Nephron (organoid): ENCODE measurements at regions not wholly inside any gene's neighbourhood (a gene's known extent, or its start where the extent isn't known, plus 50 kb on each side); places are given as distances from the start of the nearest gene placed in this dataset.

Experiments used
- H3K27ac Mint-ChIP-seq, 3 experiments: 2 replicates each; pipeline ENCODE4 v1.8.0; 2020; ENCODE audit warnings: mixed read lengths in 3 of 3, mild to moderate bottlenecking in 2 of 3, moderate library complexity in 1 of 3
- H3K27me3 Mint-ChIP-seq: 2 replicates; pipeline ENCODE4 v1.8.0; 2021; ENCODE audit warnings: low read depth, mild to moderate bottlenecking, moderate library complexity, mixed read lengths
- H3K36me3 Mint-ChIP-seq: 2 replicates; pipeline ENCODE4 v1.8.0; 2020; ENCODE audit warnings: low read depth, mixed read lengths
- H3K4me1 Mint-ChIP-seq: 2 replicates; pipeline ENCODE4 v1.8.0; 2020; ENCODE audit warnings: mixed read lengths
- H3K4me3 Mint-ChIP-seq, 3 experiments: 2 replicates each; pipeline ENCODE4 v1.8.0; 2020; ENCODE audit warnings: mild to moderate bottlenecking in 3 of 3, mixed read lengths in 3 of 3, moderate library complexity in 2 of 3
- H3K9me3 Mint-ChIP-seq: 2 replicates; pipeline ENCODE4 v1.8.0; 2020; ENCODE audit warnings: mixed read lengths
- TF ChIP-seq, protein P1 (sequence below), 3 experiments: fragments of 200-600 bp; sonication (generic); IDR thresholded peaks; one replicate each; pipeline ENCODE4 v1.5.0; 2021; ENCODE audit warnings: antibody characterized with exemption in 3 of 3; ENCODE audit not compliant: unreplicated experiment in 3 of 3

DNA sequence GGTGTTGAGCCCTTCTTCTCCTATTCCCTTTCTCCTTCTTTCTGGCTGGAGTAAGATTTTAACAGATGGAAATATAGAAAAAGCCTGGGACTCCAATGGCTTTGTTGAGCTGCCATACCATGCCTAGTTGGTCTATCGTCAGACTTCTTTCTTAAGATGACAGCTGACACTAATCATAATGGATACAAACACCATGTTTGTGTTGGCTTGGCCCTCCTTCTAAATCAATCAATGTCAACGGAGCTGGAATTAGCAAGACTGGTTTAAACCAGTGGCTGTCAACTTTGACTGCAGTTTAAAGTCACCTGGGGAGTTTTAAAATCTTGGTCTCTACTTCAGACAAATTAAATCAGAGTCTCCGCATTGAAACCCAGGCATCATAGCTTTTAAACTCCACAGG, 264.5 kb upstream of the PRR16 start:
- H3K4me3 Mint-ChIP-seq = no peak overlapping the region
- TF ChIP-seq, protein P1, sequence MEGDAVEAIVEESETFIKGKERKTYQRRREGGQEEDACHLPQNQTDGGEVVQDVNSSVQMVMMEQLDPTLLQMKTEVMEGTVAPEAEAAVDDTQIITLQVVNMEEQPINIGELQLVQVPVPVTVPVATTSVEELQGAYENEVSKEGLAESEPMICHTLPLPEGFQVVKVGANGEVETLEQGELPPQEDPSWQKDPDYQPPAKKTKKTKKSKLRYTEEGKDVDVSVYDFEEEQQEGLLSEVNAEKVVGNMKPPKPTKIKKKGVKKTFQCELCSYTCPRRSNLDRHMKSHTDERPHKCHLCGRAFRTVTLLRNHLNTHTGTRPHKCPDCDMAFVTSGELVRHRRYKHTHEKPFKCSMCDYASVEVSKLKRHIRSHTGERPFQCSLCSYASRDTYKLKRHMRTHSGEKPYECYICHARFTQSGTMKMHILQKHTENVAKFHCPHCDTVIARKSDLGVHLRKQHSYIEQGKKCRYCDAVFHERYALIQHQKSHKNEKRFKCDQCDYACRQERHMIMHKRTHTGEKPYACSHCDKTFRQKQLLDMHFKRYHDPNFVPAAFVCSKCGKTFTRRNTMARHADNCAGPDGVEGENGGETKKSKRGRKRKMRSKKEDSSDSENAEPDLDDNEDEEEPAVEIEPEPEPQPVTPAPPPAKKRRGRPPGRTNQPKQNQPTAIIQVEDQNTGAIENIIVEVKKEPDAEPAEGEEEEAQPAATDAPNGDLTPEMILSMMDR (IDR thresholded peaks at IDR 0.05; ENCODE audit: unreplicated experiment in 3 of 3) = no peak
- H3K4me1 Mint-ChIP-seq = no peaks in the 10 kb centered on the region
- H3K36me3 Mint-ChIP-seq = no peaks in the 10 kb centered on the region
- H3K27ac Mint-ChIP-seq = no peak overlapping the region
- no peaks in the 10 kb centered on the region for H3K27me3 Mint-ChIP-seq
- peaks cover under 1% of the 10 kb centered on the region for H3K9me3 Mint-ChIP-seq

DNA sequence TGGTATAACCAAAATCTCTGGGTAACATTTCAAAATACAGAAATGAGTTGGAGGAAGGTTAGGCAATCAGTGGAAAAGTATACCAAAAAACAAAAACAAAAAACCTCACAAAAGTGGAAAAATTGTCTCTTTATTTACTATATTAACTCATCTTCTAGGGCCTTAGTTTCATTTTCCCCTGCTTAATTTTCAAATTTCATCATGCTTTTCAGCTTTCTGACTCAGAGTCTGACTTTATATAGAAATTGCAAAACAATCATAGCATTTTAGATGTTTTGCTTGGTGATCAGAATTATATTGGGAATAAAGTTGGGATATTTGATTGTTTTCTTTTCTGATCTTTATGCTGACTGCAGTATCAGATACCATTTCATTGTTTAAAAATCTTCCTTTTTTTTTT, 257.0 kb upstream of the PRR16 start:
- Mint-ChIP-seq H3K27ac (no peak overlapping the region), H3K4me1 (no peaks in the 10 kb centered on the region), H3K36me3 (no peaks in the 10 kb centered on the region), H3K4me3 (no peak overlapping the region), H3K9me3 (peaks cover 3% of the 10 kb centered on the region), H3K27me3 (no peaks in the 10 kb centered on the region)
- TF ChIP-seq, protein P1 (IDR thresholded peaks at IDR 0.05; ENCODE audit: unreplicated experiment in 3 of 3) = no peak

DNA sequence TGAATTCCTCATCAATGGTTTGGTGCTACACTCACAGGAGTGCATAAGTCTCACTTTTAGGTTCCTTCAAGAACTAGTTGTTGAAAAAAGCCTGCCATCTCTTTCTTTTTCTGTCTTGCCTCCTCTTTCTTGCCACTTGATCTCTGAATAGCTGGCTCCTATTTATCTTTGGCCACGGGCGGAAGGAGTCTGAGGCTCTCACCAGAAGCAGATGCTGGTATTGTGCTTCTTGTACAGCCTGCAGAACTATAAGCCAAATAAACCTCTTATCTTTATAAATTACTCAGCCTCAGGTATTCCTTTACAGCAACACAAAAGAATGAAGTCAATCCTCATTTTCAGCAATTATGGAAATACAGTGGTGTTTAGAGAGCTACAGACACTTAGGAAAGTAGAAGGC, 247.1 kb upstream of the PRR16 start:
- Mint-ChIP-seq H3K36me3 (no peaks in the 10 kb centered on the region), H3K4me3 (no peak overlapping the region), H3K9me3 (no peaks in the 10 kb centered on the region), H3K27ac (no peak overlapping the region), H3K4me1 (no peaks in the 10 kb centered on the region), H3K27me3 (no peaks in the 10 kb centered on the region)
- TF ChIP-seq, protein P1 (IDR thresholded peaks at IDR 0.05; ENCODE audit: unreplicated experiment in 3 of 3) = no peak

DNA sequence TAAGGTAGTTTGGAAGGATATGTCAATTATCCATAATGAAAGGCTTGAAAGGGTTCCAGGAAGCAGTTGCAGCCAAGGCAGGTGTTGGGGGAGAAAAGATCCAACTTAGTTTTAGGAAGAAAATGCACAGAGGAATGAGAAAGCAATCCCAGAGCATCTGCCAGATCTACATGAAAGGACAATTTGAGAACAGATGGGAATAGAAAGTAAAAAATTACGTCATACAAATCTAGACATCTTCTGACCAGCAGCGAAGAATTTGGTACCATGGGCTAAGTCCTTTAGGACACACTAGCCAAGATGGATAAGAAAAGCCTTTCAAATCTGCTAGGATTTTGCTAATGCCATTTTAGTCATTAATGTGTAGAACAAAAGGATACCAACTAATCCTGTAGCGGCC, 244.1 kb upstream of the PRR16 start:
- Mint-ChIP-seq H3K9me3 (no peaks in the 10 kb centered on the region), H3K36me3 (no peaks in the 10 kb centered on the region), H3K4me3 (no peak overlapping the region), H3K27me3 (no peaks in the 10 kb centered on the region), H3K4me1 (no peaks in the 10 kb centered on the region), H3K27ac (no peak overlapping the region)
- TF ChIP-seq, protein P1 (IDR thresholded peaks at IDR 0.05; ENCODE audit: unreplicated experiment in 3 of 3) = no peak

DNA sequence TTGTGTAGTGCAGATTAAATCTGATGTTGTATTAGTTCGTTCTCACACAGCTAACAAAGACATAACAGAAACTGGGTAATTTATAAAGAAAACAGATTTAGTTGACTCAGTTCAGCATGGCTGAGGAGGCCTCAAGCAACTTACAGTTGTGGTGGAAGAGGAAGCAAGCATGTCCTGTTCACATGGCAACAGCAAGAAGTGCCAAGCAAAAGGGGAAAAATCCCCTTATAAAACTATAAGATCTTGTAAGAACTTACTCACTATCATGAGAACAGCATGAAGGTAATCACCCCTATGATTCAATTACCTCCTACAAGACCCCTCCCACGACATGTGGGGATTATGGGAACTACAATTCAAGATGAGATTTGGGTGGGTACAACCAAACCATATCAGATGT, 238.6 kb upstream of the PRR16 start:
- TF ChIP-seq, protein P1 (IDR thresholded peaks at IDR 0.05; ENCODE audit: unreplicated experiment in 3 of 3) = no peak
- Mint-ChIP-seq H3K27ac (no peak overlapping the region), H3K4me1 (no peaks in the 10 kb centered on the region), H3K36me3 (no peaks in the 10 kb centered on the region), H3K27me3 (no peaks in the 10 kb centered on the region), H3K9me3 (no peaks in the 10 kb centered on the region), H3K4me3 (no peak overlapping the region)

DNA sequence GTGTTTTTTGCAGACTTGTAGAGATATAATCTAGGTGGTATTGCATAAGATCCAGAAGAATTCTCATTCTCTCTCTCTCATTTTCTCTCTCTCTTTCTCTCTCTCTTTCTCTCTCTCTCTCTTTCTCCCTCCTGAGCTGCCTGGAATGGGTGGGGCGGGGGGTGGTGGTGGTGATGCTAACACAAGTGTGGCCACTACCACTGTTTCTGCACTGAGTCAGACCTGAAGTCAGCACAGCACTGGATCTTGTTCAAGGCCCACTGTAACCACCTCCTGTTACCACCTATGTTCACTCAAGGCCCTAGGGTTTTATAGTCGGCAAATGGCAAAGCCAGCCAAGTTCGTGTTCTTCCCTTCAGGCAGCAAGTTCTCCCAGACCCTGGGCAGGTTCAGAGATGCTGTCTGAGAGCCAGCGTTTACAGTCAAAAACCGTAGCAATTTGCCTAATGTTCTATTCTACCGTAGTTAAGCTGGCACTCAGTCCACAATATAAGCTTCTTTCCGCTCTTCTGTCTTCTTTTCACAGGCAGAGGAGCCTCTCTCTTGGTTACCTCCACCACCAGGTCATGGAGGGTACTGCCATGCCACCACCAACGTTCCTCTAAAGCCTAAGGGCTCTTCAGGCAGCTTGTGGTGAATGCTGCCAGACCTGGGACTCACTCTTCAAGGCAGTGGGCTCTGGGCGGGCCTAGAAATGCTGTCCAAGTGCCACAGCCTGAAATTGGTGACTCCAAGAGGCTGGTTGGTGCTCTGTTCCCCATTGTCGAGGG, 235.7 kb upstream of the PRR16 start:
- Mint-ChIP-seq H3K4me1 (no peaks in the 10 kb centered on the region), H3K4me3 (no peak overlapping the region)
- TF ChIP-seq, protein P1 (IDR thresholded peaks at IDR 0.05; ENCODE audit: unreplicated experiment in 3 of 3) = no peak

More for the DNA sequence above, 235.7 kb upstream of the PRR16 start:
- Mint-ChIP-seq H3K27ac (no peak overlapping the region), H3K27me3 (no peaks in the 10 kb centered on the region), H3K9me3 (no peaks in the 10 kb centered on the region), H3K36me3 (no peaks in the 10 kb centered on the region)
